ENCODE measurements at regions not wholly inside any gene's neighbourhood (a gene's known extent, or its start where the extent isn't known, plus 50 kb on each side); places are given as distances from the start of the nearest gene placed in this dataset.

DNA sequence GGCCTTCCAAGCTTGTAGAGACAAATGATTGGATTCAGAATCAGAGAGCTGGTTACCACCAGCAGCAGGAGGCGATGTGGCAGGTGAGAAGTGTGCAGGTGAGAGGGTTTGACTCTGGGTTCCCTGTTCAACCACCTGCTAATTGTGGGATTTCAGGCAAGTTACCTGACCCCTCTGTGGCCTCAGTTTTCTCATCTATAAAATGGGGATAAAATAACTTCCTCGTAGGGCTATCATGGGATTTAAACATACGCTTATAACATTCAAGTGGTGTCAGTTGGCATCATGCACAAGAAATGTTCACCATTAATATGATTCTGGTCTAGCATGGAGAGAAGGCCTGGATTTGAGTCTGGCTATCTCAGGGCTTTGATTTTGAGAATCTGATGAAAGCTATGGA lies 143.8 kb upstream of the MYL2 start:
- H3K27me3 ChIP-seq (replicated peaks), result no peaks in the 10 kb centered on the region
- no peak overlapping the region for H3K27ac ChIP-seq
- DNase-seq, result no peak
- in situ Hi-C loops (cut with HindIII; ENCODE audit: low pct_ligation_motif_present, low sequenced_read_pairs), result no loop called here
- no peak for TF ChIP-seq CTCF (IDR thresholded peaks at IDR 0.05; ENCODE audit: low read depth, low read length, missing control alignments)
- H3K36me3 ChIP-seq (replicated peaks), result no peaks in the 10 kb centered on the region
- H3K4me3 ChIP-seq (ENCODE audit: low read depth, low read length), result no peak overlapping the region

- no peak for TF ChIP-seq CTCF (IDR thresholded peaks at IDR 0.05; ENCODE audit: low read depth, low read length, missing control alignments)
- no peaks in the 10 kb centered on the region for H3K27me3 ChIP-seq (replicated peaks)
- in situ Hi-C loops (cut with HindIII; ENCODE audit: low pct_ligation_motif_present, low sequenced_read_pairs), result no loop called here
These were observed 143.1 kb upstream of the MYL2 start for GRCh38 chr12:111063295-111064026.

DNA sequence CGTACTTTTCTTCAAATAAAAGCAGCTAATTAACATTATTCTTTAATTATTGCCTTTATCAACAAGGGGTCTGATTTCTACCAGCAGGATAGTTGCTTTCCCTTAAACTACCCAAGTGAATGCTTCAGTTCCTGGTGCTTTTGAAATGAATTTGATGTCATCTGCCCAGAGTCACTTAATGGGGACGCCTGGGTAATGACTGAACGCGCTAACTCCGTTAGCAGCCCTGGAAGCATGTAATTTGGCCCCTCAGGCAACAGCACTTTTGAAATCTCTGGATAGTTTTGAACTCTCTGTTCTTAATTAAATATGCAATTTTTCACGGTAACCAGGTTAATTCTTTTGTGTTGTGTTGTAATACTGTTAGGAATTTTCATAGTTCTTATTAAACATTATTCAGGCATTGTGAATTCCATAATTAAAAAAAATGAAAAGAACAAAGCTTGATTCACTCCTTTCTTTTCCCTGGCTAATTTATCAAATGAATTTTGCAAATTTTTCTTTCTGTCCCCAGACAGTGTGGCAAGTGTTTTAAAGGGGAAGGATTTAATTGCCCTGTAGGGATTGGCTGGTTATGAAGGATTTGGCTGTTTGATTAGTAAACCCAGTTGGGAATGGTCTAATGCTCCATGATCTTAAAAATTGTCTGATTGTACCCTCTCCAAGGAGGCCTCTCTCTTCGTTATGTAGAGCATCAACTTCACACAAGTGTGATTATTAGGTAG lies 137.5 kb upstream of the MYL2 start:
- TF ChIP-seq CTCF (IDR thresholded peaks at IDR 0.05; ENCODE audit: low read depth, low read length, missing control alignments), result no peak
- no peak overlapping the region for H3K27ac ChIP-seq
- H3K36me3 ChIP-seq (replicated peaks), result no peaks in the 10 kb centered on the region
- no peaks in the 10 kb centered on the region for H3K27me3 ChIP-seq (replicated peaks)
- in situ Hi-C loops (cut with HindIII; ENCODE audit: low pct_ligation_motif_present, low sequenced_read_pairs), result no loop called here
- no peak for DNase-seq
- no peak overlapping the region for H3K4me3 ChIP-seq (ENCODE audit: low read depth, low read length)

More at GRCh38 chr12:111063295-111064026, 143.1 kb upstream of the MYL2 start:
- Histone ChIP-seq H3K27ac (no peak overlapping the region), H3K36me3 (replicated peaks) (no peaks in the 10 kb centered on the region), H3K4me3 (ENCODE audit: low read depth, low read length) (no peak overlapping the region)
- DNase-seq, result no peak

- in situ Hi-C loops (cut with HindIII; ENCODE audit: low pct_ligation_motif_present, low sequenced_read_pairs), result no loop called here
- no peak for TF ChIP-seq CTCF (IDR thresholded peaks at IDR 0.05; ENCODE audit: low read depth, low read length, missing control alignments)
- no peak overlapping the region for H3K4me3 ChIP-seq (ENCODE audit: low read depth, low read length)
- no peak for DNase-seq
- no peak overlapping the region for H3K27ac ChIP-seq
- no peaks in the 10 kb centered on the region for H3K27me3 ChIP-seq (replicated peaks)
- no peaks in the 10 kb centered on the region for H3K36me3 ChIP-seq (replicated peaks)
These were observed 136.5 kb upstream of the MYL2 start for GRCh38 chr12:111056618-111057521.

DNA sequence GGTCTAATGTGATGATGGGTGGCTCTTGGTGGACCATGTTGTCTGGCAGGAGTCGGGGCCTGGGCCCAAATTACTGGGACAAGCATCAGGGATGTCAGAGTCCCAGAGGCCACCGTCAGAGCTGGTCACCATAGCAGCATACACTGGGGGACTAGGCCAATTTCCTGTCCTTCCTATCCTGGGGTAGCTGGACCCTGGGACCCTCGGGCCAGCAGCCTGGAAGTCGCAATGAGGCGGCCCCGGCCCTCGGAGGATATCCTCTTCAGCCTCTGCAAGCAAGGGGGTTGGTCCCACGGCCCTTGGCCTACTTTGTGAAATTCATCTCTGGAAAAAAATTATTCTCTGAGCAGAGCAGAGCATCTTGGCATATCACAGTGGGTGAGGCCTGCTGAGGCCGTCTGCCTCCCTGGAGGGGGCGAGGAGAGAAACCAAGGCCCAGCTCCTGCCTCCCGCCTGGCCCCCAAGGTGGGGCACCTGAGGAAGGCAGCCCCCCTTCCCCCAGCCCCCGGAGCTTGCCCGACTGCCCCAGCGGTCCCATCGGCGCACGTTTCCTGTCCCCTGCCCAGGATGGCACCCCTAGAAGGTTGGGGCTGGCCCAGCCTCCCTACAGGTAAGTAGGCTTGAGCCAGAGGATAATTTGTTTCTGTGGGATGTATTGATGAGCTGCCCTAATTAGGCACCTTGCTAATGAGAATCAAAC lies 135.0 kb upstream of the MYL2 start:
- no peak overlapping the region for H3K27ac ChIP-seq
- no peak for TF ChIP-seq CTCF (IDR thresholded peaks at IDR 0.05; ENCODE audit: low read depth, low read length, missing control alignments)

More for the DNA sequence above, 135.0 kb upstream of the MYL2 start:
- Histone ChIP-seq H3K27me3 (replicated peaks) (no peaks in the 10 kb centered on the region), H3K36me3 (replicated peaks) (no peaks in the 10 kb centered on the region), H3K4me3 (ENCODE audit: low read depth, low read length) (no peak overlapping the region)
- no peak for DNase-seq
- in situ Hi-C loops (cut with HindIII; ENCODE audit: low pct_ligation_motif_present, low sequenced_read_pairs), result no loop called here

Measured in brain microvascular endothelial cell (primary cell).